Prostate gland (tissue), 2 donors: ENCODE measurements at regions not wholly inside any gene's neighbourhood (a gene's known extent, or its start where the extent isn't known, plus 50 kb on each side); places are given as distances from the start of the nearest gene placed in this dataset.

Experiments
- POLR2A ChIP-seq: fragments of 450-650 bp; IDR thresholded peaks from one replicate; pipeline ENCODE4 v1.6.1; 2016; ENCODE audit warnings: antibody characterized with exemption, mild to moderate bottlenecking
- TF ChIP-seq, protein P1 (sequence below), 4 experiments: fragments of 200-600 bp in 2 of 4; fragments of 450-650 bp in 2 of 4; sonication (generic) in 2 of 4; IDR thresholded peaks; 1 replicate in 3 of 4; 2 replicates in 1 of 4; pipeline ENCODE4 v1.5.1; 2016 to 2019; ENCODE audit warnings: antibody characterized with exemption in 4 of 4, mild to moderate bottlenecking in 2 of 4, moderate library complexity in 2 of 4

DNA sequence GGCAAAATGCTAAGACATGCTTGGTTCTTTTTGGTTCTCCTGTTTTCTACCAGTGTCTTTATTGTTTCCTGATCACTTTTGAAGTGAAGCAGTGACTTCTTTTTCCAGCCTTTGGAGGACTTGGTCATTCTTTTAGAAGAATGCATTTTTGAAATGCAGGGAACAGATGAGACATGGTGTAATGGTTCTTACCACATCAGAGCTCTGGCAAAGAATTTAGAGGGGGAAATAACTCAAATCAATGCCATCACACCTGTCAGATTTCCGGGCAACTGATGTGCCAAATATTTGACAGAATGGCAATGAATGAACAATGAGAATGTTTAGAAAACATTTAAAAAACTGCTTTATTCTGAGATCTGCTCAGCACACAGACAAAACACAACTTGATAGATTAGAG, 519.6 kb downstream of the IQCM start:
- TF ChIP-seq POLR2A = no peak
- TF ChIP-seq, protein P1, sequence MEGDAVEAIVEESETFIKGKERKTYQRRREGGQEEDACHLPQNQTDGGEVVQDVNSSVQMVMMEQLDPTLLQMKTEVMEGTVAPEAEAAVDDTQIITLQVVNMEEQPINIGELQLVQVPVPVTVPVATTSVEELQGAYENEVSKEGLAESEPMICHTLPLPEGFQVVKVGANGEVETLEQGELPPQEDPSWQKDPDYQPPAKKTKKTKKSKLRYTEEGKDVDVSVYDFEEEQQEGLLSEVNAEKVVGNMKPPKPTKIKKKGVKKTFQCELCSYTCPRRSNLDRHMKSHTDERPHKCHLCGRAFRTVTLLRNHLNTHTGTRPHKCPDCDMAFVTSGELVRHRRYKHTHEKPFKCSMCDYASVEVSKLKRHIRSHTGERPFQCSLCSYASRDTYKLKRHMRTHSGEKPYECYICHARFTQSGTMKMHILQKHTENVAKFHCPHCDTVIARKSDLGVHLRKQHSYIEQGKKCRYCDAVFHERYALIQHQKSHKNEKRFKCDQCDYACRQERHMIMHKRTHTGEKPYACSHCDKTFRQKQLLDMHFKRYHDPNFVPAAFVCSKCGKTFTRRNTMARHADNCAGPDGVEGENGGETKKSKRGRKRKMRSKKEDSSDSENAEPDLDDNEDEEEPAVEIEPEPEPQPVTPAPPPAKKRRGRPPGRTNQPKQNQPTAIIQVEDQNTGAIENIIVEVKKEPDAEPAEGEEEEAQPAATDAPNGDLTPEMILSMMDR (IDR thresholded peaks at IDR 0.05) = no peak
